Neural cell (in vitro differentiated cells): ENCODE measurements at regions not wholly inside any gene's neighbourhood (a gene's known extent, or its start where the extent isn't known, plus 50 kb on each side); places are given as distances from the start of the nearest gene placed in this dataset.

ENCODE experiments used
- H2AFZ ChIP-seq: fragments of 200-600, 300-800 bp; sonication (generic), shearing (Covaris generic); 2 replicates; pipeline ENCODE4 v1.6.0; 2014; ENCODE audit warnings: low read depth, mild to moderate bottlenecking, antibody characterized with exemption, low read length, moderate library complexity
- H3F3A ChIP-seq: fragments of 200-600 bp; shearing (Covaris generic); 2 replicates; pipeline ENCODE4 v1.6.1; 2016; ENCODE audit warnings: mild to moderate bottlenecking, moderate library complexity, mixed read lengths, antibody characterized with exemption, low read length; ENCODE audit not compliant: insufficient read depth, poor library complexity, severe bottlenecking
- H3K27ac ChIP-seq: fragments of 200-600, 300-800 bp; sonication (generic), shearing (Covaris generic); 2 replicates; pipeline ENCODE4 v1.5.1; 2014; ENCODE audit warnings: mild to moderate bottlenecking, low read length, moderate library complexity
- H3K27me3 ChIP-seq: fragments of 300-800, 200-600 bp; sonication (generic), shearing (Covaris generic); 2 replicates; pipeline ENCODE4 v1.6.0; 2014; ENCODE audit warnings: mild to moderate bottlenecking, low read depth, low read length, moderate library complexity; ENCODE audit not compliant: insufficient read depth
- H3K36me3 ChIP-seq: fragments of 300-800, 200-600 bp; sonication (generic), shearing (Covaris generic); 2 replicates; pipeline ENCODE4 v1.5.1; 2014; ENCODE audit warnings: mild to moderate bottlenecking, antibody characterized with exemption, low read length, moderate library complexity; ENCODE audit not compliant: insufficient read depth
- H3K4me2 ChIP-seq: fragments of 300-800, 200-600 bp; sonication (generic), shearing (Covaris generic); 2 replicates; pipeline ENCODE4 v1.6.0; 2014; ENCODE audit warnings: mild to moderate bottlenecking, low read length
- H3K4me3 ChIP-seq: fragments of 300-800, 200-600 bp; sonication (generic), shearing (Covaris generic); 2 replicates; pipeline ENCODE4 v1.5.1; 2014; ENCODE audit warnings: mild to moderate bottlenecking, low read length, moderate library complexity
- H3K79me2 ChIP-seq: fragments of 200-600 bp; shearing (Covaris generic); replicated peaks from 2 replicates; pipeline ENCODE4 v1.6.0; 2014; ENCODE audit warnings: mild to moderate bottlenecking, low read length, moderate library complexity; ENCODE audit not compliant: insufficient read depth
- H3K9ac ChIP-seq: fragments of 300-800, 200-600 bp; sonication (generic), shearing (Covaris generic); 2 replicates; pipeline ENCODE4 v1.6.1; 2016; ENCODE audit warnings: mild to moderate bottlenecking, low read length, mixed read lengths
- H3K9me2 ChIP-seq: fragments of 200-600 bp; shearing (Covaris generic); 2 replicates; pipeline ENCODE4 v1.6.1; 2016; ENCODE audit warnings: mild to moderate bottlenecking, low read length, mixed read lengths; ENCODE audit not compliant: insufficient read depth
- H3K9me3 ChIP-seq: fragments of 200-600, 300-800 bp; sonication (generic), shearing (Covaris generic); 2 replicates; pipeline ENCODE4 v1.6.1; 2016; ENCODE audit warnings: mild to moderate bottlenecking, mixed run types, low read length, moderate library complexity, mixed read lengths
- H4K20me1 ChIP-seq: fragments of 200-600 bp; shearing (Covaris generic); 2 replicates; pipeline ENCODE4 v1.6.1; 2016; ENCODE audit warnings: mild to moderate bottlenecking, mixed run types; ENCODE audit not compliant: insufficient read depth
- EP300 ChIP-seq: fragments of 450-650 bp; conservative IDR thresholded peaks from 2 replicates; pipeline ENCODE4 v1.6.1; 2014; ENCODE audit warnings: antibody characterized with exemption, mild to moderate bottlenecking, moderate library complexity; ENCODE audit not compliant: poor library complexity, severe bottlenecking
- EZH2 ChIP-seq: fragments of 200-600, 300-800 bp; shearing (Covaris generic), sonication (generic); IDR thresholded peaks from 2 replicates; pipeline ENCODE4 v1.6.1; 2014; ENCODE audit warnings: antibody characterized with exemption, low read length, borderline replicate concordance, mild to moderate bottlenecking; ENCODE audit not compliant: insufficient read depth, poor library complexity, severe bottlenecking
- MXI1 ChIP-seq: fragments of 450-650 bp; conservative IDR thresholded peaks from 2 replicates; pipeline ENCODE4 v1.6.1; 2014; ENCODE audit warnings: antibody characterized with exemption, mild to moderate bottlenecking; ENCODE audit not compliant: poor library complexity, severe bottlenecking
- POLR2AphosphoS5 ChIP-seq: IDR thresholded peaks from 2 replicates; pipeline ENCODE4 v1.6.1; 2012
- RAD21 ChIP-seq: fragments of 450-650 bp; conservative IDR thresholded peaks from 2 replicates; pipeline ENCODE4 v1.6.1; 2014; ENCODE audit warnings: antibody characterized with exemption, mild to moderate bottlenecking, moderate library complexity
- SMC3 ChIP-seq: fragments of 450-650 bp; conservative IDR thresholded peaks from 2 replicates; pipeline ENCODE4 v1.6.1; 2014; ENCODE audit warnings: antibody characterized with exemption, mild to moderate bottlenecking, moderate library complexity; ENCODE audit not compliant: poor library complexity
- TAF1 ChIP-seq: IDR thresholded peaks from 2 replicates; pipeline ENCODE4 v1.6.1; 2012; ENCODE audit warnings: low read depth
- TF ChIP-seq, protein P1 (sequence below): fragments of 450-650 bp; IDR thresholded peaks from 2 replicates; pipeline ENCODE4 v1.5.1; 2014; ENCODE audit warnings: antibody characterized with exemption, mild to moderate bottlenecking, moderate library complexity; ENCODE audit not compliant: poor library complexity, severe bottlenecking
- TF ChIP-seq, protein P2 (sequence below): IDR thresholded peaks from 2 replicates; pipeline ENCODE4 v1.6.1; 2012; ENCODE audit warnings: borderline replicate concordance

DNA sequence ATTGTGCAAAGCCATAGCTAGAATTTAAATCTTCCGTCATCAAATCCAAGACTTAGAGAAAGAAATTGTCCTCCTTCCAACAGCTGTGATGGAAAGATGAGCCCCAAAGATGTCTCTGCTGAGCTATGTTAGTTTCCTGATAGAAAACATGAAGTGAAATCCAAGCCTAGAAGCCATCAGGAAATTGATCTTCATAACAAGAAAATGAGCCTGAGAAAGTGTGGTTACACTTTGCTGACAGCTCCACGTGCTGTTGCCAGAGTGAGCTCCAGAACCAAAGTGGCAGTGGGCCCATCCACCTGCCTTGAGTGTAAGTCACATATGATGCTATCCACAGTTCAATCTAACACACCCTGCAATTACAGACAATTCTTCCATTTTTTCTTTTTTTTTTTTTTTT is 58.0 kb upstream of the UBASH3B start:
- Histone ChIP-seq H2AFZ (no peak overlapping the region), H3F3A (no peaks in the 10 kb centered on the region), H3K9me3 (no peaks in the 10 kb centered on the region), H3K79me2 (no peaks in the 10 kb centered on the region), H3K4me2 (no peak overlapping the region), H3K4me3 (no peak overlapping the region), H3K27me3 (no peaks in the 10 kb centered on the region), H3K27ac (no peak overlapping the region), H4K20me1 (no peaks in the 10 kb centered on the region), H3K36me3 (no peaks in the 10 kb centered on the region), H3K9me2 (no peaks in the 10 kb centered on the region), H3K9ac (no peak overlapping the region)
- TF ChIP-seq, protein P1, sequence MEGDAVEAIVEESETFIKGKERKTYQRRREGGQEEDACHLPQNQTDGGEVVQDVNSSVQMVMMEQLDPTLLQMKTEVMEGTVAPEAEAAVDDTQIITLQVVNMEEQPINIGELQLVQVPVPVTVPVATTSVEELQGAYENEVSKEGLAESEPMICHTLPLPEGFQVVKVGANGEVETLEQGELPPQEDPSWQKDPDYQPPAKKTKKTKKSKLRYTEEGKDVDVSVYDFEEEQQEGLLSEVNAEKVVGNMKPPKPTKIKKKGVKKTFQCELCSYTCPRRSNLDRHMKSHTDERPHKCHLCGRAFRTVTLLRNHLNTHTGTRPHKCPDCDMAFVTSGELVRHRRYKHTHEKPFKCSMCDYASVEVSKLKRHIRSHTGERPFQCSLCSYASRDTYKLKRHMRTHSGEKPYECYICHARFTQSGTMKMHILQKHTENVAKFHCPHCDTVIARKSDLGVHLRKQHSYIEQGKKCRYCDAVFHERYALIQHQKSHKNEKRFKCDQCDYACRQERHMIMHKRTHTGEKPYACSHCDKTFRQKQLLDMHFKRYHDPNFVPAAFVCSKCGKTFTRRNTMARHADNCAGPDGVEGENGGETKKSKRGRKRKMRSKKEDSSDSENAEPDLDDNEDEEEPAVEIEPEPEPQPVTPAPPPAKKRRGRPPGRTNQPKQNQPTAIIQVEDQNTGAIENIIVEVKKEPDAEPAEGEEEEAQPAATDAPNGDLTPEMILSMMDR = no peak
- no peak for TF ChIP-seq SMC3
- no peak for TF ChIP-seq POLR2AphosphoS5
- TF ChIP-seq RAD21 = no peak
- TF ChIP-seq, protein P2, sequence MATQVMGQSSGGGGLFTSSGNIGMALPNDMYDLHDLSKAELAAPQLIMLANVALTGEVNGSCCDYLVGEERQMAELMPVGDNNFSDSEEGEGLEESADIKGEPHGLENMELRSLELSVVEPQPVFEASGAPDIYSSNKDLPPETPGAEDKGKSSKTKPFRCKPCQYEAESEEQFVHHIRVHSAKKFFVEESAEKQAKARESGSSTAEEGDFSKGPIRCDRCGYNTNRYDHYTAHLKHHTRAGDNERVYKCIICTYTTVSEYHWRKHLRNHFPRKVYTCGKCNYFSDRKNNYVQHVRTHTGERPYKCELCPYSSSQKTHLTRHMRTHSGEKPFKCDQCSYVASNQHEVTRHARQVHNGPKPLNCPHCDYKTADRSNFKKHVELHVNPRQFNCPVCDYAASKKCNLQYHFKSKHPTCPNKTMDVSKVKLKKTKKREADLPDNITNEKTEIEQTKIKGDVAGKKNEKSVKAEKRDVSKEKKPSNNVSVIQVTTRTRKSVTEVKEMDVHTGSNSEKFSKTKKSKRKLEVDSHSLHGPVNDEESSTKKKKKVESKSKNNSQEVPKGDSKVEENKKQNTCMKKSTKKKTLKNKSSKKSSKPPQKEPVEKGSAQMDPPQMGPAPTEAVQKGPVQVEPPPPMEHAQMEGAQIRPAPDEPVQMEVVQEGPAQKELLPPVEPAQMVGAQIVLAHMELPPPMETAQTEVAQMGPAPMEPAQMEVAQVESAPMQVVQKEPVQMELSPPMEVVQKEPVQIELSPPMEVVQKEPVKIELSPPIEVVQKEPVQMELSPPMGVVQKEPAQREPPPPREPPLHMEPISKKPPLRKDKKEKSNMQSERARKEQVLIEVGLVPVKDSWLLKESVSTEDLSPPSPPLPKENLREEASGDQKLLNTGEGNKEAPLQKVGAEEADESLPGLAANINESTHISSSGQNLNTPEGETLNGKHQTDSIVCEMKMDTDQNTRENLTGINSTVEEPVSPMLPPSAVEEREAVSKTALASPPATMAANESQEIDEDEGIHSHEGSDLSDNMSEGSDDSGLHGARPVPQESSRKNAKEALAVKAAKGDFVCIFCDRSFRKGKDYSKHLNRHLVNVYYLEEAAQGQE = no peak
- TF ChIP-seq MXI1 = no peak
- no peak for TF ChIP-seq EZH2
- no peak for TF ChIP-seq TAF1
- no peak for TF ChIP-seq EP300

DNA sequence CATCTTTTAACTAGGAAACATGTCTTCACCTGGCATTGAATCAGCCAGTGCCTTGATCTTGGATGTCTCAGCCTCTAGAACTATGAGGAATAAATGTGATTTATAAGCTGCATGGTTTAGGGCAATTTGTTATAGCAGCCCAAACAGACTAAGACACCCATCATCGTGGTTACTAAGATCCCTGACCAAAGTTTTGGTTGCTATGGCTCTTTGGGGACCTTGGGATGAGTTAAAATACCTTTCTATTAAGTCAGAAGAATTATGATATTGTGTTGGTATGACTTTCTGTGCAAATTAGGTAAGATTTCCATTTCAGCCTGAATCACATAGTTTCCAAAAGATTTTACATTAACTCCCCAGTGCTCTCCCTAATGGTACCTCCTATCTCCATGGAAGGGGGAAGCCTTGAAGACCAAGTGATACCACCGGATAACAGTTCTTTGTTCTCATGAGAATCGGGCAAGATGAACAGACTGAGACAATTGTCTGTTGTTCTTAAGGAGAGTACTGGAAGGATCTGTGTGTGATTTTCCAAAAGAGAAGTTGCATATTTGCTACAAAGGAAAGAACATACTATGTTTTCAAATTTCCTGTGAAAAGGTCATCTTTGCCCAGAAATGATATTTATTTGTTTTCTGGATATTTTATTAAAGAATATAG is 60.4 kb upstream of the UBASH3B start:
- Histone ChIP-seq H3K36me3 (no peaks in the 10 kb centered on the region), H3K27ac (no peak overlapping the region), H3K9ac (no peak overlapping the region), H3K9me3 (no peaks in the 10 kb centered on the region), H3K9me2 (no peaks in the 10 kb centered on the region), H3F3A (no peaks in the 10 kb centered on the region), H3K27me3 (no peaks in the 10 kb centered on the region), H4K20me1 (no peaks in the 10 kb centered on the region), H3K4me3 (no peak overlapping the region), H2AFZ (no peak overlapping the region), H3K4me2 (no peak overlapping the region), H3K79me2 (no peaks in the 10 kb centered on the region)
- no peak for TF ChIP-seq MXI1
